Panc1 (cell line): ENCODE measurements at regions not wholly inside any gene's neighbourhood (a gene's known extent, or its start where the extent isn't known, plus 50 kb on each side); places are given as distances from the start of the nearest gene placed in this dataset.

Source experiments
- CTCF ChIP-seq: fragments of 450-650 bp; IDR thresholded peaks from 2 replicates; pipeline ENCODE4 v1.5.1; 2017; ENCODE audit warnings: mild to moderate bottlenecking
- POLR2AphosphoS5 ChIP-seq: IDR thresholded peaks from 2 replicates; pipeline ENCODE4 v1.6.1; 2012; ENCODE audit warnings: mild to moderate bottlenecking, low read depth, low read length, moderate library complexity
- SIN3A ChIP-seq: IDR thresholded peaks from 2 replicates; pipeline ENCODE4 v1.6.1; 2012; ENCODE audit warnings: low read depth, mild to moderate bottlenecking, low read length, moderate library complexity, borderline replicate concordance; ENCODE audit not compliant: insufficient read depth
- TCF7L2 ChIP-seq: IDR thresholded peaks from 2 replicates; pipeline ENCODE4 v1.6.1; 2011; ENCODE audit warnings: mild to moderate bottlenecking, low read depth, low read length, inconsistent platforms

- TF ChIP-seq SIN3A (no peak), CTCF (no peak), POLR2AphosphoS5 (no peak), TCF7L2 (no peak)
These were observed 49.9 kb upstream of the TENM3 start for GRCh38 chr4:182193311-182193710.
